ENCODE measurements at regions not wholly inside any gene's neighbourhood (a gene's known extent, or its start where the extent isn't known, plus 50 kb on each side); places are given as distances from the start of the nearest gene placed in this dataset.

- TF ChIP-seq, protein P1, sequence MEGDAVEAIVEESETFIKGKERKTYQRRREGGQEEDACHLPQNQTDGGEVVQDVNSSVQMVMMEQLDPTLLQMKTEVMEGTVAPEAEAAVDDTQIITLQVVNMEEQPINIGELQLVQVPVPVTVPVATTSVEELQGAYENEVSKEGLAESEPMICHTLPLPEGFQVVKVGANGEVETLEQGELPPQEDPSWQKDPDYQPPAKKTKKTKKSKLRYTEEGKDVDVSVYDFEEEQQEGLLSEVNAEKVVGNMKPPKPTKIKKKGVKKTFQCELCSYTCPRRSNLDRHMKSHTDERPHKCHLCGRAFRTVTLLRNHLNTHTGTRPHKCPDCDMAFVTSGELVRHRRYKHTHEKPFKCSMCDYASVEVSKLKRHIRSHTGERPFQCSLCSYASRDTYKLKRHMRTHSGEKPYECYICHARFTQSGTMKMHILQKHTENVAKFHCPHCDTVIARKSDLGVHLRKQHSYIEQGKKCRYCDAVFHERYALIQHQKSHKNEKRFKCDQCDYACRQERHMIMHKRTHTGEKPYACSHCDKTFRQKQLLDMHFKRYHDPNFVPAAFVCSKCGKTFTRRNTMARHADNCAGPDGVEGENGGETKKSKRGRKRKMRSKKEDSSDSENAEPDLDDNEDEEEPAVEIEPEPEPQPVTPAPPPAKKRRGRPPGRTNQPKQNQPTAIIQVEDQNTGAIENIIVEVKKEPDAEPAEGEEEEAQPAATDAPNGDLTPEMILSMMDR (IDR thresholded peaks at IDR 0.05; ENCODE audit: low read depth, low read length, missing input control), result no peak
- TF ChIP-seq TAF1 (conservative IDR thresholded peaks at IDR 0.05) (no peak), JUND (IDR thresholded peaks at IDR 0.05) (no peak), YY1 (IDR thresholded peaks at IDR 0.05) (no peak), FOXA1 (IDR thresholded peaks at IDR 0.05) (no peak)
- TF ChIP-seq, protein P2, sequence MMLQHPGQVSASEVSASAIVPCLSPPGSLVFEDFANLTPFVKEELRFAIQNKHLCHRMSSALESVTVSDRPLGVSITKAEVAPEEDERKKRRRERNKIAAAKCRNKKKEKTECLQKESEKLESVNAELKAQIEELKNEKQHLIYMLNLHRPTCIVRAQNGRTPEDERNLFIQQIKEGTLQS (IDR thresholded peaks at IDR 0.05), result no peak
Observed at GRCh38 chr3:110928016-110928662, 143.5 kb upstream of the NECTIN3 start.
